ENCODE measurements at regions not wholly inside any gene's neighbourhood (a gene's known extent, or its start where the extent isn't known, plus 50 kb on each side); places are given as distances from the start of the nearest gene placed in this dataset.

GRCh38 chr9:24045150-24045549 is 219.1 kb upstream of the ELAVL2 start:
- H3K9me2 ChIP-seq (ENCODE audit: insufficient read depth, low read length) = no peaks in the 10 kb centered on the region
- no peak overlapping the region for H3K4me2 ChIP-seq (ENCODE audit: low read length)
- BruUV-seq (replicated peaks) = no TSS peak
- POLR2A ChIA-PET = no interaction called here
- no peaks in the 10 kb centered on the region for H3K9me3 ChIP-seq (ENCODE audit: low read length)
- no peak overlapping the region for H2AFZ ChIP-seq (ENCODE audit: low read length)
- no peaks in the 10 kb centered on the region for H3K4me1 ChIP-seq (ENCODE audit: insufficient read depth, low read length, poor library complexity, severe bottlenecking)
- no peak for DNase-seq (ENCODE audit: low spot score)
- H3K36me3 ChIP-seq (ENCODE audit: insufficient read depth, low read length) = no peaks in the 10 kb centered on the region
- no peaks in the 10 kb centered on the region for H4K20me1 ChIP-seq (ENCODE audit: insufficient read depth, low read length)
- H3K4me3 ChIP-seq (ENCODE audit: low read depth, low read length, poor library complexity, severe bottlenecking) = no peak overlapping the region
- H3K27ac ChIP-seq (ENCODE audit: low read depth, low read length, poor library complexity, severe bottlenecking) = no peak overlapping the region
- CTCF ChIA-PET (ENCODE audit: unreplicated experiment) = no interaction called here
- H3K79me2 ChIP-seq (ENCODE audit: insufficient read depth, low read depth, low read length) = no peaks in the 10 kb centered on the region
- TF ChIP-seq CTCF (conservative IDR thresholded peaks at IDR 0.05; ENCODE audit: low read length) (no peak), EZH2phosphoT487 (IDR thresholded peaks at IDR 0.05; ENCODE audit: borderline replicate concordance, low read depth, low read length) (no peak)
- intact Hi-C loops (cut with micrococcal nuclease; ENCODE audit: unreplicated experiment) = no loop called here

- H3K9me2 ChIP-seq (ENCODE audit: insufficient read depth, low read length) = no peaks in the 10 kb centered on the region
- POLR2A ChIA-PET = no interaction called here
- H3K4me2 ChIP-seq (ENCODE audit: low read length) = no peak overlapping the region
- H2AFZ ChIP-seq (ENCODE audit: low read length) = no peak overlapping the region
- TF ChIP-seq EZH2phosphoT487 (IDR thresholded peaks at IDR 0.05; ENCODE audit: borderline replicate concordance, low read depth, low read length) = no peak
- TF ChIP-seq CTCF (conservative IDR thresholded peaks at IDR 0.05; ENCODE audit: low read length) = no peak
- no peaks in the 10 kb centered on the region for H3K79me2 ChIP-seq (ENCODE audit: insufficient read depth, low read depth, low read length)
- H3K4me1 ChIP-seq (ENCODE audit: insufficient read depth, low read length, poor library complexity, severe bottlenecking) = no peaks in the 10 kb centered on the region
- no peaks in the 10 kb centered on the region for H4K20me1 ChIP-seq (ENCODE audit: insufficient read depth, low read length)
- H3K36me3 ChIP-seq (ENCODE audit: insufficient read depth, low read length) = no peaks in the 10 kb centered on the region
- H3K27ac ChIP-seq (ENCODE audit: low read depth, low read length, poor library complexity, severe bottlenecking) = no peak overlapping the region
- H3K9me3 ChIP-seq (ENCODE audit: low read length) = no peaks in the 10 kb centered on the region
- DNase-seq (ENCODE audit: low spot score) = no peak
- CTCF ChIA-PET (ENCODE audit: unreplicated experiment) = no interaction called here
- H3K4me3 ChIP-seq (ENCODE audit: low read depth, low read length, poor library complexity, severe bottlenecking) = no peak overlapping the region
- BruUV-seq (replicated peaks) = no TSS peak
- intact Hi-C loops (cut with micrococcal nuclease; ENCODE audit: unreplicated experiment) = no loop called here
These were observed 218.5 kb upstream of the ELAVL2 start for GRCh38 chr9:24044576-24044975.

- POLR2A ChIA-PET = no interaction called here
- intact Hi-C loops (cut with micrococcal nuclease; ENCODE audit: unreplicated experiment) = no loop called here
- H4K20me1 ChIP-seq (ENCODE audit: insufficient read depth, low read length) = no peaks in the 10 kb centered on the region
- no peaks in the 10 kb centered on the region for H3K4me1 ChIP-seq (ENCODE audit: insufficient read depth, low read length, poor library complexity, severe bottlenecking)
- CTCF ChIA-PET (ENCODE audit: unreplicated experiment) = no interaction called here
- BruUV-seq (replicated peaks) = no TSS peak
- no peaks in the 10 kb centered on the region for H3K79me2 ChIP-seq (ENCODE audit: insufficient read depth, low read depth, low read length)
- no peak overlapping the region for H3K4me3 ChIP-seq (ENCODE audit: low read depth, low read length, poor library complexity, severe bottlenecking)
- H3K9me2 ChIP-seq (ENCODE audit: insufficient read depth, low read length) = no peaks in the 10 kb centered on the region
- no peak overlapping the region for H3K4me2 ChIP-seq (ENCODE audit: low read length)
- no peaks in the 10 kb centered on the region for H3K36me3 ChIP-seq (ENCODE audit: insufficient read depth, low read length)
- H3K27ac ChIP-seq (ENCODE audit: low read depth, low read length, poor library complexity, severe bottlenecking) = no peak overlapping the region
- TF ChIP-seq CTCF (conservative IDR thresholded peaks at IDR 0.05; ENCODE audit: low read length) (no peak), EZH2phosphoT487 (IDR thresholded peaks at IDR 0.05; ENCODE audit: borderline replicate concordance, low read depth, low read length) (no peak)
- H2AFZ ChIP-seq (ENCODE audit: low read length) = no peak overlapping the region
- no peaks in the 10 kb centered on the region for H3K9me3 ChIP-seq (ENCODE audit: low read length)
- no peak for DNase-seq (ENCODE audit: low spot score)
These were observed 215.2 kb upstream of the ELAVL2 start for GRCh38 chr9:24041160-24041690.
